DOHH2 (cell line): ENCODE measurements at regions not wholly inside any gene's neighbourhood (a gene's known extent, or its start where the extent isn't known, plus 50 kb on each side); places are given as distances from the start of the nearest gene placed in this dataset.

Experiments
- H3F3A ChIP-seq: fragments of 200-600 bp; sonication (generic), shearing (Covaris generic); 2 replicates; pipeline ENCODE4 v1.6.0; 2016; ENCODE audit warnings: antibody characterized with exemption, mild to moderate bottlenecking; ENCODE audit not compliant: control insufficient read depth, insufficient read depth
- H3K27ac ChIP-seq: fragments of 200-600 bp; sonication (generic); 2 replicates; pipeline ENCODE4 v1.5.1; 2014; ENCODE audit warnings: low read depth, mild to moderate bottlenecking, low read length, moderate library complexity
- H3K27me3 ChIP-seq: fragments of 200-600 bp; sonication (generic); 2 replicates; pipeline ENCODE4 v1.6.1; 2014; ENCODE audit warnings: mild to moderate bottlenecking, low read length, mixed read lengths; ENCODE audit not compliant: control insufficient read depth
- H3K36me3 ChIP-seq: fragments of 200-600 bp; sonication (generic); 2 replicates; pipeline ENCODE4 v1.6.1; 2014; ENCODE audit warnings: mild to moderate bottlenecking, low read length, moderate library complexity, mixed read lengths; ENCODE audit not compliant: control insufficient read depth
- H3K4me1 ChIP-seq: fragments of 200-600 bp; sonication (generic); 2 replicates; pipeline ENCODE4 v1.6.1; 2014; ENCODE audit warnings: mild to moderate bottlenecking, low read length, mixed read lengths; ENCODE audit not compliant: control insufficient read depth
- H3K4me2 ChIP-seq: fragments of 200-600 bp; sonication (generic); 2 replicates; pipeline ENCODE4 v1.6.0; 2014; ENCODE audit warnings: mild to moderate bottlenecking, low read length, moderate library complexity
- H3K4me3 ChIP-seq: fragments of 200-600 bp; sonication (generic); 2 replicates; pipeline ENCODE4 v1.5.1; 2014; ENCODE audit warnings: mild to moderate bottlenecking, low read length, mixed read lengths
- H3K79me2 ChIP-seq: fragments of 200-600 bp; sonication (generic); 2 replicates; pipeline ENCODE4 v1.6.1; 2014; ENCODE audit warnings: mild to moderate bottlenecking, low read length, mixed read lengths; ENCODE audit not compliant: control insufficient read depth
- H3K9me2 ChIP-seq: fragments of 200-600 bp; sonication (generic); replicated peaks from 2 replicates; pipeline ENCODE4 v1.6.1; 2014; ENCODE audit warnings: mild to moderate bottlenecking, low read length, mixed read lengths; ENCODE audit not compliant: control insufficient read depth
- H3K9me3 ChIP-seq: fragments of 200-600 bp; sonication (generic); 2 replicates; pipeline ENCODE4 v1.6.1; 2014; ENCODE audit warnings: antibody characterized with exemption, low read length, mixed read lengths; ENCODE audit not compliant: control insufficient read depth, insufficient read depth
- H4K20me1 ChIP-seq: fragments of 200-600 bp; sonication (generic); 2 replicates; pipeline ENCODE4 v1.6.0; 2014; ENCODE audit warnings: low read depth, mild to moderate bottlenecking, antibody characterized with exemption, low read length, moderate library complexity; ENCODE audit not compliant: control insufficient read depth, insufficient read depth
- EZH2phosphoT487 ChIP-seq: fragments of 200-600 bp; sonication (generic); IDR thresholded peaks from 2 replicates; pipeline ENCODE4 v1.6.1; 2017; ENCODE audit warnings: borderline replicate concordance, mild to moderate bottlenecking, antibody characterized with exemption, low read length, moderate library complexity, mixed read lengths
- TF ChIP-seq, protein P1 (sequence below): fragments of 200-600 bp; sonication (generic); IDR thresholded peaks from one replicate; pipeline ENCODE4 v1.5.1; 2014; ENCODE audit warnings: antibody characterized with exemption, mild to moderate bottlenecking, low read depth, low read length; ENCODE audit not compliant: poor library complexity, severe bottlenecking

DNA sequence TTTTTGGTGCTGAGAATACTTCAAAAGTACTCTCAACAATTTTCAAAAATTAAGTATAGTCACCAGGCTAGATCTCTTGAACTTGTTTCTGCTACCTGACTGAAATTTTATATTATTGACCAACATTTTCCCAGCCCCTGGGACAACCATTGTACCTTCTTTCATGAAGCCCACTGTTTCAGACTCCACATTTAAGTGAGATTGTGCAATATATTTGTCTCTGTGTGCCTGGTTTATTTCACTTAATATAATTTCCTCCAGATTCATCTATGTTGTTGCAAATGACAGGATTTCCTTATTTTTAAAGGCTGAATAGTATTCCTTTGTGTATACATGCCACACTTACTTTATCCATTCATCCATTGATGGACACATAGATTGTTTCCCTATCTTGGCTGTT, 354.2 kb upstream of the VRK2 start:
- Histone ChIP-seq H3K9me2 (no peaks in the 10 kb centered on the region), H3K36me3 (no peaks in the 10 kb centered on the region), H3F3A (no peaks in the 10 kb centered on the region), H3K4me1 (no peaks in the 10 kb centered on the region), H3K27me3 (no peaks in the 10 kb centered on the region), H3K27ac (no peak overlapping the region), H4K20me1 (no peaks in the 10 kb centered on the region), H3K9me3 (no peaks in the 10 kb centered on the region), H3K4me3 (no peak overlapping the region), H3K79me2 (no peaks in the 10 kb centered on the region), H3K4me2 (no peak overlapping the region)
- TF ChIP-seq, protein P1, sequence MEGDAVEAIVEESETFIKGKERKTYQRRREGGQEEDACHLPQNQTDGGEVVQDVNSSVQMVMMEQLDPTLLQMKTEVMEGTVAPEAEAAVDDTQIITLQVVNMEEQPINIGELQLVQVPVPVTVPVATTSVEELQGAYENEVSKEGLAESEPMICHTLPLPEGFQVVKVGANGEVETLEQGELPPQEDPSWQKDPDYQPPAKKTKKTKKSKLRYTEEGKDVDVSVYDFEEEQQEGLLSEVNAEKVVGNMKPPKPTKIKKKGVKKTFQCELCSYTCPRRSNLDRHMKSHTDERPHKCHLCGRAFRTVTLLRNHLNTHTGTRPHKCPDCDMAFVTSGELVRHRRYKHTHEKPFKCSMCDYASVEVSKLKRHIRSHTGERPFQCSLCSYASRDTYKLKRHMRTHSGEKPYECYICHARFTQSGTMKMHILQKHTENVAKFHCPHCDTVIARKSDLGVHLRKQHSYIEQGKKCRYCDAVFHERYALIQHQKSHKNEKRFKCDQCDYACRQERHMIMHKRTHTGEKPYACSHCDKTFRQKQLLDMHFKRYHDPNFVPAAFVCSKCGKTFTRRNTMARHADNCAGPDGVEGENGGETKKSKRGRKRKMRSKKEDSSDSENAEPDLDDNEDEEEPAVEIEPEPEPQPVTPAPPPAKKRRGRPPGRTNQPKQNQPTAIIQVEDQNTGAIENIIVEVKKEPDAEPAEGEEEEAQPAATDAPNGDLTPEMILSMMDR = no peak
- no peak for TF ChIP-seq EZH2phosphoT487

DNA sequence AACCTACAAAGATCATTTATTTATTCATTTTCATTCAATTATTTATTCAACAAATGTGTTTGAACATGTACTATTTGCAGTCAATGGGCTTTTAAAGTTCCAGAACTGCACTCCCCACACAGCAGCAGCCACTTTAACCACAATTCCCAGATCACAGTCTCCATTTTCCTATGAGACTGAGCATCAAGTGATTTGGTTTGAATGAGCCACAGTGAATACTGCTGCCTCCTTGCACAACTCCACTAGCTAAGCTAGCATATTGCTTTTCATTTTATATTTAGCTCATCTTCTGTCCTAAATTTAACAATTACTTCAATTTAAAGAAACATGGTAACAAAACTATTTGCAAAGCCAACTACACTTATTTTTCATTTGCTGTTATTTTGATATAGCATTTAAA, 353.4 kb upstream of the VRK2 start:
- Histone ChIP-seq H3K4me3 (no peak overlapping the region), H3K27me3 (no peaks in the 10 kb centered on the region), H3K27ac (no peak overlapping the region), H4K20me1 (no peaks in the 10 kb centered on the region), H3F3A (no peaks in the 10 kb centered on the region), H3K9me3 (no peaks in the 10 kb centered on the region), H3K4me1 (no peaks in the 10 kb centered on the region), H3K9me2 (no peaks in the 10 kb centered on the region), H3K79me2 (no peaks in the 10 kb centered on the region), H3K36me3 (no peaks in the 10 kb centered on the region), H3K4me2 (no peak overlapping the region)
- TF ChIP-seq EZH2phosphoT487 = no peak
- TF ChIP-seq, protein P1 = no peak

DNA sequence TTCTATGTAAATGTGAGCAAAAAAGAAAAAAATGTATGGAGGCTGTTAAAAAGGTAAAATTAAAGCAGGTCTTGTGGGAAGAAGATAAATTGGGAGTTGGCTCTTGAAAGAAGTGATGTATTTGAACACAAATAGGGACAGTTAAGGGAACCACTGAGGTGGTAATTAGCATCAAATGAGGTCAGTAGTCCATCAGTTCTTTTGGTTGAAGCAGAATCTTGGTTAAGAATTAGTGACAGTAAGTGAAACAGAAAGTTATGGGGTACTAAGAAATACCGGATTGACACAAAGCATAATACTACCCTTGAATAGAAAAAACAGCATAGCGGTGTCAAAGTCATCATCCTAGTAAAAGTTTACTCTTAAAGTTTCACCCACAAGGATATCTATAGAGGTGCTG, 352.6 kb upstream of the VRK2 start:
- no peaks in the 10 kb centered on the region for H3K9me3 ChIP-seq
- H3K36me3 ChIP-seq = no peaks in the 10 kb centered on the region
- H3K27ac ChIP-seq = no peak overlapping the region
- peaks cover 2% of the 10 kb centered on the region for H3K4me1 ChIP-seq
- no peaks in the 10 kb centered on the region for H3K27me3 ChIP-seq
- H3K79me2 ChIP-seq = no peaks in the 10 kb centered on the region
- H3K9me2 ChIP-seq = no peaks in the 10 kb centered on the region
- H3F3A ChIP-seq = no peaks in the 10 kb centered on the region
- no peaks in the 10 kb centered on the region for H4K20me1 ChIP-seq
- H3K4me2 ChIP-seq = no peak overlapping the region
- H3K4me3 ChIP-seq = no peak overlapping the region
- TF ChIP-seq, protein P1 = no peak
- TF ChIP-seq EZH2phosphoT487 = no peak

DNA sequence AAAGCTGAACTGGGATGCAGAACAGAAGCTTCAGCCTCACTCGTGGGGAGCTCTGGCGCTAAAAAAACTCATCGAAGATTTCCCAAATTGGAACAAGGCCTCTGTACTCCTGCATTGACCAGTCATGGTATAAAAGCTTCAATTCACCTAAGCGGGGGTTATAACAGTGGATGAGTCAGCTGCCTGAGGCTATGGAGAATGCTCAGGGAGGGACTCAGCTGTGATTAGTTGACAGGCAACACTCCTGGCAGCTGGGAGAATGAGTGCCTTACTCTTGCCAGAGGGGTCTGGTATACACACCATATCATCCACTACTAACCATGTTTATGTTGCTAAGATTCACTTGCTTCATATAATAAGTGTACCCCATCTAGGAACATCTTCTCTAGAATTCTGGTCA, 350.6 kb upstream of the VRK2 start:
- Histone ChIP-seq H3K4me1 (peaks cover 9% of the 10 kb centered on the region), H3K27ac (no peak overlapping the region), H3K36me3 (no peaks in the 10 kb centered on the region), H4K20me1 (no peaks in the 10 kb centered on the region), H3F3A (no peaks in the 10 kb centered on the region), H3K9me2 (no peaks in the 10 kb centered on the region), H3K27me3 (no peaks in the 10 kb centered on the region), H3K79me2 (no peaks in the 10 kb centered on the region), H3K4me3 (no peak overlapping the region), H3K4me2 (no peak overlapping the region), H3K9me3 (no peaks in the 10 kb centered on the region)
- TF ChIP-seq EZH2phosphoT487 = no peak
- TF ChIP-seq, protein P1 = no peak
